ENCODE measurements at regions not wholly inside any gene's neighbourhood (a gene's known extent, or its start where the extent isn't known, plus 50 kb on each side); places are given as distances from the start of the nearest gene placed in this dataset.

GRCh38 chr9:89940625-89941024, 335.8 kb downstream of the GADD45G start:
- TF ChIP-seq, protein P1, sequence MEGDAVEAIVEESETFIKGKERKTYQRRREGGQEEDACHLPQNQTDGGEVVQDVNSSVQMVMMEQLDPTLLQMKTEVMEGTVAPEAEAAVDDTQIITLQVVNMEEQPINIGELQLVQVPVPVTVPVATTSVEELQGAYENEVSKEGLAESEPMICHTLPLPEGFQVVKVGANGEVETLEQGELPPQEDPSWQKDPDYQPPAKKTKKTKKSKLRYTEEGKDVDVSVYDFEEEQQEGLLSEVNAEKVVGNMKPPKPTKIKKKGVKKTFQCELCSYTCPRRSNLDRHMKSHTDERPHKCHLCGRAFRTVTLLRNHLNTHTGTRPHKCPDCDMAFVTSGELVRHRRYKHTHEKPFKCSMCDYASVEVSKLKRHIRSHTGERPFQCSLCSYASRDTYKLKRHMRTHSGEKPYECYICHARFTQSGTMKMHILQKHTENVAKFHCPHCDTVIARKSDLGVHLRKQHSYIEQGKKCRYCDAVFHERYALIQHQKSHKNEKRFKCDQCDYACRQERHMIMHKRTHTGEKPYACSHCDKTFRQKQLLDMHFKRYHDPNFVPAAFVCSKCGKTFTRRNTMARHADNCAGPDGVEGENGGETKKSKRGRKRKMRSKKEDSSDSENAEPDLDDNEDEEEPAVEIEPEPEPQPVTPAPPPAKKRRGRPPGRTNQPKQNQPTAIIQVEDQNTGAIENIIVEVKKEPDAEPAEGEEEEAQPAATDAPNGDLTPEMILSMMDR (IDR thresholded peaks at IDR 0.05), result no peak
- no peak for TF ChIP-seq POLR2A (IDR thresholded peaks at IDR 0.05)
- TF ChIP-seq POLR2AphosphoS5 (IDR thresholded peaks at IDR 0.05), result no peak

Measured in gastroesophageal sphincter (tissue), 3 donors.